OCI-LY7 (cell line): ENCODE measurements at regions not wholly inside any gene's neighbourhood (a gene's known extent, or its start where the extent isn't known, plus 50 kb on each side); places are given as distances from the start of the nearest gene placed in this dataset.

Source experiments
- EZH2phosphoT487 ChIP-seq: fragments of 200-600 bp; sonication (generic); IDR thresholded peaks from 2 replicates; pipeline ENCODE4 v1.6.1; 2018; ENCODE audit warnings: low read depth, borderline replicate concordance, mild to moderate bottlenecking, mixed run types, antibody characterized with exemption, low read length, moderate library complexity, mixed read lengths
- TF ChIP-seq, protein P1 (sequence below): fragments of 200-600 bp; sonication (generic); conservative IDR thresholded peaks from 2 replicates; pipeline ENCODE4 v1.5.1; 2014; ENCODE audit warnings: mild to moderate bottlenecking, antibody characterized with exemption, low read length, moderate library complexity, mixed read lengths

DNA sequence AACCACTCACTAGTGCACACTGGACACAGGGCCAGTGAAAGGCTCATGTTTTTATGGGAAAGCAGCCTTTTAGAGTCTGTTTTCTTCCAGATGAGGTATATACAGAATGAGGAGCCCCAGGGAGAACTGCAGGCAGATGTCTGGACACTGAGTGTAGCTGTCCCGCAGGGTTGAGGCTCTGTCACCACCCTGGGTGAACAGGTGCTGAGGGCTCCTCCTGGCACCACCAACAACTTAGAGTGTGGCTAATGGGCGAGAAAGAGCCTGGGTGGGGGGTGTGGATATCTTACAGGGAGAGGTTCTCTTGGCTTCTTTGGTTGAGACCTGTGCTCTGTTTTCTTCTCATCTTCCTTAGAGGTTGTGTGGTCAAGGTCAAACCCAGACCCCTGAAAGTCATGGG lies 202.1 kb upstream of the GPR12 start:
- TF ChIP-seq, protein P1, sequence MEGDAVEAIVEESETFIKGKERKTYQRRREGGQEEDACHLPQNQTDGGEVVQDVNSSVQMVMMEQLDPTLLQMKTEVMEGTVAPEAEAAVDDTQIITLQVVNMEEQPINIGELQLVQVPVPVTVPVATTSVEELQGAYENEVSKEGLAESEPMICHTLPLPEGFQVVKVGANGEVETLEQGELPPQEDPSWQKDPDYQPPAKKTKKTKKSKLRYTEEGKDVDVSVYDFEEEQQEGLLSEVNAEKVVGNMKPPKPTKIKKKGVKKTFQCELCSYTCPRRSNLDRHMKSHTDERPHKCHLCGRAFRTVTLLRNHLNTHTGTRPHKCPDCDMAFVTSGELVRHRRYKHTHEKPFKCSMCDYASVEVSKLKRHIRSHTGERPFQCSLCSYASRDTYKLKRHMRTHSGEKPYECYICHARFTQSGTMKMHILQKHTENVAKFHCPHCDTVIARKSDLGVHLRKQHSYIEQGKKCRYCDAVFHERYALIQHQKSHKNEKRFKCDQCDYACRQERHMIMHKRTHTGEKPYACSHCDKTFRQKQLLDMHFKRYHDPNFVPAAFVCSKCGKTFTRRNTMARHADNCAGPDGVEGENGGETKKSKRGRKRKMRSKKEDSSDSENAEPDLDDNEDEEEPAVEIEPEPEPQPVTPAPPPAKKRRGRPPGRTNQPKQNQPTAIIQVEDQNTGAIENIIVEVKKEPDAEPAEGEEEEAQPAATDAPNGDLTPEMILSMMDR: no peak
- no peak for TF ChIP-seq EZH2phosphoT487
